Liver (tissue), 8 donors: ENCODE measurements at regions not wholly inside any gene's neighbourhood (a gene's known extent, or its start where the extent isn't known, plus 50 kb on each side); places are given as distances from the start of the nearest gene placed in this dataset.

Experiments
- DNase-seq: peaks from one replicate; pipeline ENCODE4 v3.0.0-alpha.2; 2017; ENCODE audit warnings: low spot score
- H3K27ac ChIP-seq, 2 donors: one replicate each; pipeline ENCODE4 v1.7.0; 2013; ENCODE audit warnings: inconsistent platforms in 2 of 2, low read length in 2 of 2, control low read depth in 1 of 2, low read depth in 1 of 2, mild to moderate bottlenecking in 1 of 2
- H3K27me3 ChIP-seq, 4 donors: one replicate each; pipeline versions ENCODE4 v1.6.1 to v1.7.0; 2013; ENCODE audit warnings: low read length in 3 of 4, inconsistent platforms in 1 of 4, mild to moderate bottlenecking in 1 of 4, moderate library complexity in 1 of 4; ENCODE audit not compliant: control insufficient read depth in 4 of 4, insufficient read depth in 4 of 4
- H3K36me3 ChIP-seq, 4 donors: one replicate each; pipeline versions ENCODE4 v1.6.1 to v1.7.0; 2013; ENCODE audit warnings: low read length in 3 of 4, mild to moderate bottlenecking in 3 of 4, low read depth in 1 of 4, moderate library complexity in 1 of 4; ENCODE audit not compliant: control insufficient read depth in 4 of 4, insufficient read depth in 3 of 4
- H3K4me1 ChIP-seq, 4 donors: one replicate each; pipeline versions ENCODE4 v1.6.1 to v1.7.0; 2013; ENCODE audit warnings: low read length in 3 of 4, mild to moderate bottlenecking in 3 of 4, moderate library complexity in 1 of 4; ENCODE audit not compliant: control insufficient read depth in 4 of 4, insufficient read depth in 4 of 4
- H3K4me3 ChIP-seq, 3 donors: one replicate each; pipeline versions ENCODE4 v1.6.1 to v1.7.0; 2013; ENCODE audit warnings: low read length in 3 of 3, control low read depth in 1 of 3, low read depth in 1 of 3, mild to moderate bottlenecking in 1 of 3
- H3K9ac ChIP-seq, 2 donors: one replicate each; pipeline ENCODE4 v1.7.0; 2013; ENCODE audit warnings: low read length in 2 of 2, mild to moderate bottlenecking in 2 of 2, moderate library complexity in 2 of 2, control low read depth in 1 of 2, low read depth in 1 of 2
- H3K9me3 ChIP-seq, 4 donors: one replicate each; pipeline versions ENCODE4 v1.6.1 to v1.7.0; 2013; ENCODE audit warnings: low read length in 3 of 4; ENCODE audit not compliant: control insufficient read depth in 4 of 4
- EGR1 ChIP-seq, 2 donors: IDR thresholded peaks; 2 replicates each; pipeline ENCODE4 v1.6.1; 2016 to 2018; ENCODE audit warnings: antibody characterized with exemption in 2 of 2, low read depth in 2 of 2
- FOXA1 ChIP-seq: IDR thresholded peaks from 2 replicates; pipeline ENCODE4 v1.6.1; 2016; ENCODE audit warnings: antibody characterized with exemption
- FOXA2 ChIP-seq: IDR thresholded peaks from 2 replicates; pipeline ENCODE4 v1.6.1; 2016; ENCODE audit warnings: antibody characterized with exemption
- GABPA ChIP-seq, 2 donors: IDR thresholded peaks in 1 of 2; conservative IDR thresholded peaks in 1 of 2; 2 replicates each; pipeline ENCODE4 v1.6.1; 2016; ENCODE audit warnings: antibody characterized with exemption in 2 of 2, mild to moderate bottlenecking in 1 of 2, moderate library complexity in 1 of 2
- HNF4A ChIP-seq, 2 donors: conservative IDR thresholded peaks; 2 replicates each; pipeline ENCODE4 v1.6.1; 2016; ENCODE audit warnings: antibody characterized with exemption in 2 of 2, mild to moderate bottlenecking in 2 of 2
- HNF4G ChIP-seq: IDR thresholded peaks from 2 replicates; pipeline ENCODE4 v1.6.1; 2016; ENCODE audit warnings: antibody characterized with exemption
- JUND ChIP-seq, 2 donors: IDR thresholded peaks; 2 replicates each; pipeline ENCODE4 v1.6.1; 2016; ENCODE audit warnings: antibody characterized with exemption in 2 of 2
- RAD21 ChIP-seq, 2 donors: IDR thresholded peaks; 2 replicates each; pipeline ENCODE4 v1.6.1; 2016; ENCODE audit warnings: antibody characterized with exemption in 2 of 2, mild to moderate bottlenecking in 2 of 2
- RXRA ChIP-seq, 2 donors: IDR thresholded peaks; 2 replicates each; pipeline ENCODE4 v1.6.1; 2017 to 2018; ENCODE audit warnings: antibody characterized with exemption in 2 of 2, mild to moderate bottlenecking in 1 of 2
- SP1 ChIP-seq: IDR thresholded peaks from 2 replicates; pipeline ENCODE4 v1.6.1; 2018; ENCODE audit warnings: antibody characterized with exemption, mild to moderate bottlenecking
- TAF1 ChIP-seq: conservative IDR thresholded peaks from 2 replicates; pipeline ENCODE4 v1.6.1; 2016; ENCODE audit warnings: antibody characterized with exemption, mild to moderate bottlenecking
- YY1 ChIP-seq: IDR thresholded peaks from 2 replicates; pipeline ENCODE4 v1.6.1; 2016; ENCODE audit warnings: antibody characterized with exemption, mild to moderate bottlenecking
- WGBS: extraction: QIAGEN DNeasy Blood & Tissue Kit; methylation state at CpG from one replicate; pipeline ENCODE4 v1.1.7; 2013; 5-methylcytosine and 5-hydroxymethylcytosine counted together
- TF ChIP-seq, protein P1 (sequence below): IDR thresholded peaks from 2 replicates; pipeline ENCODE4 v1.6.1; 2016; ENCODE audit warnings: antibody characterized with exemption
- TF ChIP-seq, protein P2 (sequence below): IDR thresholded peaks from 2 replicates; pipeline ENCODE4 v1.6.1; 2016; ENCODE audit warnings: antibody characterized with exemption, mild to moderate bottlenecking
- TF ChIP-seq, protein P3 (sequence below): IDR thresholded peaks from 2 replicates; pipeline ENCODE4 v1.6.1; 2016; ENCODE audit warnings: antibody characterized with exemption
- TF ChIP-seq, protein P4 (sequence below): IDR thresholded peaks from 2 replicates; pipeline ENCODE4 v1.6.1; 2016; ENCODE audit warnings: antibody characterized with exemption
- TF ChIP-seq, protein P5 (sequence below): fragments of 150-350 bp; IDR thresholded peaks from 2 replicates; pipeline ENCODE4 v1.5.1; 2017; ENCODE audit warnings: improper control_type of control experiment, low read depth, low read length; ENCODE audit not compliant: missing input control
- donor health status: healthy.
- donor health status: healthy.
- donor health status: healthy.
- donor health status: healthy.
- donor health status: healthy.

DNA sequence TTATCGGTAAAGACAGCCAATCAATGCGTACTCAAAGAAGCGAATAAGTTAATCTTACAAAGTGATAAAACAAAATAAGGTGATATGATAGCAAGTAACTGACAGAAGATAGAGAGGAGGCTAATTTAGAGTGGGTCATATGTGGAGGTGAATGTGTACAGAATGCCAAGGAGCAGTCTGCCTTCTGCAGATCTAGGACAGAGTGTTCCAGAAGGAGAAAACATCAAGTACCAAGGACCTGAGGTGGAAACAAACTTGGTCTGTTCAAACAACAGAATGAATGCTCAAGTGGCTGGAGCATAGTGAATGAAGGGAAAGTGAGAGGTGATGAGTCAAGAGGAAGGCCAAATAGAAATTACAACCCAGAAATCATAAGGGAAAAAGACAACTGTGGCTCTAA, 170.3 kb upstream of the BMP4 start:
- Histone ChIP-seq H3K27me3 (no peaks in the 10 kb centered on the region), H3K36me3 (no peaks in the 10 kb centered on the region), H3K4me1 (no peaks in the 10 kb centered on the region), H3K27ac (no peak overlapping the region), H3K4me3 (no peak overlapping the region), H3K9ac (no peak overlapping the region), H3K9me3 (no peaks in the 10 kb centered on the region)
- TF ChIP-seq, protein P1, sequence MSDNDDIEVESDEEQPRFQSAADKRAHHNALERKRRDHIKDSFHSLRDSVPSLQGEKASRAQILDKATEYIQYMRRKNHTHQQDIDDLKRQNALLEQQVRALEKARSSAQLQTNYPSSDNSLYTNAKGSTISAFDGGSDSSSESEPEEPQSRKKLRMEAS, result no peak
- no peak for TF ChIP-seq EGR1 (IDR thresholded peaks at IDR 0.05; ENCODE audit: low read depth in 2 of 2)
- TF ChIP-seq GABPA (IDR thresholded peaks at IDR 0.05 in 1 of 2, conservative IDR thresholded peaks at IDR 0.05 in 1 of 2), result no peak
- TF ChIP-seq FOXA1, result no peak
- TF ChIP-seq, protein P2, sequence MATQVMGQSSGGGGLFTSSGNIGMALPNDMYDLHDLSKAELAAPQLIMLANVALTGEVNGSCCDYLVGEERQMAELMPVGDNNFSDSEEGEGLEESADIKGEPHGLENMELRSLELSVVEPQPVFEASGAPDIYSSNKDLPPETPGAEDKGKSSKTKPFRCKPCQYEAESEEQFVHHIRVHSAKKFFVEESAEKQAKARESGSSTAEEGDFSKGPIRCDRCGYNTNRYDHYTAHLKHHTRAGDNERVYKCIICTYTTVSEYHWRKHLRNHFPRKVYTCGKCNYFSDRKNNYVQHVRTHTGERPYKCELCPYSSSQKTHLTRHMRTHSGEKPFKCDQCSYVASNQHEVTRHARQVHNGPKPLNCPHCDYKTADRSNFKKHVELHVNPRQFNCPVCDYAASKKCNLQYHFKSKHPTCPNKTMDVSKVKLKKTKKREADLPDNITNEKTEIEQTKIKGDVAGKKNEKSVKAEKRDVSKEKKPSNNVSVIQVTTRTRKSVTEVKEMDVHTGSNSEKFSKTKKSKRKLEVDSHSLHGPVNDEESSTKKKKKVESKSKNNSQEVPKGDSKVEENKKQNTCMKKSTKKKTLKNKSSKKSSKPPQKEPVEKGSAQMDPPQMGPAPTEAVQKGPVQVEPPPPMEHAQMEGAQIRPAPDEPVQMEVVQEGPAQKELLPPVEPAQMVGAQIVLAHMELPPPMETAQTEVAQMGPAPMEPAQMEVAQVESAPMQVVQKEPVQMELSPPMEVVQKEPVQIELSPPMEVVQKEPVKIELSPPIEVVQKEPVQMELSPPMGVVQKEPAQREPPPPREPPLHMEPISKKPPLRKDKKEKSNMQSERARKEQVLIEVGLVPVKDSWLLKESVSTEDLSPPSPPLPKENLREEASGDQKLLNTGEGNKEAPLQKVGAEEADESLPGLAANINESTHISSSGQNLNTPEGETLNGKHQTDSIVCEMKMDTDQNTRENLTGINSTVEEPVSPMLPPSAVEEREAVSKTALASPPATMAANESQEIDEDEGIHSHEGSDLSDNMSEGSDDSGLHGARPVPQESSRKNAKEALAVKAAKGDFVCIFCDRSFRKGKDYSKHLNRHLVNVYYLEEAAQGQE, result no peak
- TF ChIP-seq YY1, result no peak
- TF ChIP-seq, protein P3, sequence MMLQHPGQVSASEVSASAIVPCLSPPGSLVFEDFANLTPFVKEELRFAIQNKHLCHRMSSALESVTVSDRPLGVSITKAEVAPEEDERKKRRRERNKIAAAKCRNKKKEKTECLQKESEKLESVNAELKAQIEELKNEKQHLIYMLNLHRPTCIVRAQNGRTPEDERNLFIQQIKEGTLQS, result no peak
- no peak for TF ChIP-seq RAD21 (IDR thresholded peaks at IDR 0.05)
- no peak for TF ChIP-seq JUND (IDR thresholded peaks at IDR 0.05)
- no peak for TF ChIP-seq FOXA2
- TF ChIP-seq, protein P4, sequence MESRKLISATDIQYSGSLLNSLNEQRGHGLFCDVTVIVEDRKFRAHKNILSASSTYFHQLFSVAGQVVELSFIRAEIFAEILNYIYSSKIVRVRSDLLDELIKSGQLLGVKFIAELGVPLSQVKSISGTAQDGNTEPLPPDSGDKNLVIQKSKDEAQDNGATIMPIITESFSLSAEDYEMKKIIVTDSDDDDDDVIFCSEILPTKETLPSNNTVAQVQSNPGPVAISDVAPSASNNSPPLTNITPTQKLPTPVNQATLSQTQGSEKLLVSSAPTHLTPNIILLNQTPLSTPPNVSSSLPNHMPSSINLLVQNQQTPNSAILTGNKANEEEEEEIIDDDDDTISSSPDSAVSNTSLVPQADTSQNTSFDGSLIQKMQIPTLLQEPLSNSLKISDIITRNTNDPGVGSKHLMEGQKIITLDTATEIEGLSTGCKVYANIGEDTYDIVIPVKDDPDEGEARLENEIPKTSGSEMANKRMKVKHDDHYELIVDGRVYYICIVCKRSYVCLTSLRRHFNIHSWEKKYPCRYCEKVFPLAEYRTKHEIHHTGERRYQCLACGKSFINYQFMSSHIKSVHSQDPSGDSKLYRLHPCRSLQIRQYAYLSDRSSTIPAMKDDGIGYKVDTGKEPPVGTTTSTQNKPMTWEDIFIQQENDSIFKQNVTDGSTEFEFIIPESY, result no peak
- TF ChIP-seq SP1, result no peak
- no peak for TF ChIP-seq RXRA (IDR thresholded peaks at IDR 0.05)
- no peak for TF ChIP-seq HNF4G
- TF ChIP-seq TAF1, result no peak
- no peak for TF ChIP-seq HNF4A (conservative IDR thresholded peaks at IDR 0.05)
- TF ChIP-seq, protein P5, sequence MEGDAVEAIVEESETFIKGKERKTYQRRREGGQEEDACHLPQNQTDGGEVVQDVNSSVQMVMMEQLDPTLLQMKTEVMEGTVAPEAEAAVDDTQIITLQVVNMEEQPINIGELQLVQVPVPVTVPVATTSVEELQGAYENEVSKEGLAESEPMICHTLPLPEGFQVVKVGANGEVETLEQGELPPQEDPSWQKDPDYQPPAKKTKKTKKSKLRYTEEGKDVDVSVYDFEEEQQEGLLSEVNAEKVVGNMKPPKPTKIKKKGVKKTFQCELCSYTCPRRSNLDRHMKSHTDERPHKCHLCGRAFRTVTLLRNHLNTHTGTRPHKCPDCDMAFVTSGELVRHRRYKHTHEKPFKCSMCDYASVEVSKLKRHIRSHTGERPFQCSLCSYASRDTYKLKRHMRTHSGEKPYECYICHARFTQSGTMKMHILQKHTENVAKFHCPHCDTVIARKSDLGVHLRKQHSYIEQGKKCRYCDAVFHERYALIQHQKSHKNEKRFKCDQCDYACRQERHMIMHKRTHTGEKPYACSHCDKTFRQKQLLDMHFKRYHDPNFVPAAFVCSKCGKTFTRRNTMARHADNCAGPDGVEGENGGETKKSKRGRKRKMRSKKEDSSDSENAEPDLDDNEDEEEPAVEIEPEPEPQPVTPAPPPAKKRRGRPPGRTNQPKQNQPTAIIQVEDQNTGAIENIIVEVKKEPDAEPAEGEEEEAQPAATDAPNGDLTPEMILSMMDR, result no peak
- WGBS, result over 99% methylated on average over 3 of the region's 3 CpGs
- DNase-seq, result no peak

DNA sequence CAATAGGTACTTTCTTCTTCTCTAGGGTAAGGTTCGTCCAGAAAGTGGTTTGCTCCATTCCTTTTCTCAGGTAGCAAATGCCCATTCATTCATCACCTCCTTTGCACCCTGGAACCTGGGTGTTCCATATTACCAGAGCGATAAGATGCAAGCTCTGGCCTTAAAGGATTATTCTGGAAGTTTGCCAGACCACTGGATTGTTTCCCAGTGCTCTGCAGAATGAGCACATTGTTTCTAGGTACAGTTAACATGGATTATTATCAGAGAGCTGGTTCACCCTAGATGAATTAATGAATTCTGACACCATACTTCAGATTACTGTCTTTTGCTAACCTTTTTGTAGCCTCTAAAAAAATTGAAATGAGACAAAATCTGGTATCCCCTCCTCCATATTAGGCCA, 170.9 kb upstream of the BMP4 start:
- Histone ChIP-seq H3K4me1 (no peaks in the 10 kb centered on the region), H3K36me3 (no peaks in the 10 kb centered on the region), H3K27me3 (no peaks in the 10 kb centered on the region), H3K27ac (no peak overlapping the region), H3K4me3 (no peak overlapping the region), H3K9ac (no peak overlapping the region), H3K9me3 (no peaks in the 10 kb centered on the region)
- 40% methylated on average over 2 of the region's 2 CpGs for WGBS
- no peak for DNase-seq
- TF ChIP-seq FOXA1 (no peak), HNF4G (no peak)
- TF ChIP-seq, protein P4, result no peak
